ENCODE measurements at regions not wholly inside any gene's neighbourhood (a gene's known extent, or its start where the extent isn't known, plus 50 kb on each side); places are given as distances from the start of the nearest gene placed in this dataset.
A peak's percentile ranks its signal among the peaks of the same experiment; 100 is the strongest.

DNA sequence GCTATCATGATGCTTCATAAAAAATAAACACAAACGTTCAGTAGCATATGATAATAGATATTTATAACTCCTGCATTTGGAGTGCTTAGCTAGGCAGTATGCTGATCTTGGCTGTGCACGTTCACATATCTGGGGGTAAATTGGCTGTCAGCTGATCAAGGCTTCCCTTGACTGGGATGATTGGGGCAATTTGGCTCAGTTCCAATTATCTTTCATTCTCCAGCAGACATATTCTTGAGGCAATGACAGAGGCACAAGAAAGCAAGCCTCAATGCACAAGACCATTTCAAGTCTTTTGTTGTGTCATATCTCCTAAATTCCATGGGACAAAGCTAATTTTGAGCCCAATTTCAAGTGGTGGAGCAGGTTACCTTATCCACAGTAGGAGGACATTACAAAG, 142.0 kb downstream of the DLEU7 start:
- Histone ChIP-seq H3K4me3 (no peak overlapping the region), H3K27ac (no peak overlapping the region), H3K27me3 (no peaks in the 10 kb centered on the region), H3K4me1 (no peaks in the 10 kb centered on the region), H3K36me3 (no peaks in the 10 kb centered on the region), H3K9me3 (no peaks in the 10 kb centered on the region)
- no peak for TF ChIP-seq CTCF (IDR thresholded peaks at IDR 0.05)
- TF ChIP-seq POLR2A (IDR thresholded peaks at IDR 0.05): no peak
- WGBS (ENCODE audit: insufficient coverage, low coverage, low lambda C conversion rate, missing lambda C conversion rate): 38% methylated on average over 2 of the region's 2 CpGs
- intact Hi-C loops (cut with DNase I): no loop called here
- ATAC-seq: no peak
- no peak for DNase-seq

GRCh38 chr13:50706505-50706904, 137.0 kb downstream of the DLEU7 start:
- TF ChIP-seq CTCF (IDR thresholded peaks at IDR 0.05): no peak
- no peak for TF ChIP-seq POLR2A (IDR thresholded peaks at IDR 0.05)
- no peaks in the 10 kb centered on the region for H3K36me3 ChIP-seq
- H3K9me3 ChIP-seq: no peaks in the 10 kb centered on the region
- no peak overlapping the region for H3K4me3 ChIP-seq
- intact Hi-C loops (cut with DNase I): no loop called here
- no peak for ATAC-seq
- DNase-seq: no peak
- WGBS (ENCODE audit: insufficient coverage, low coverage, low lambda C conversion rate, missing lambda C conversion rate): no CpG with 5 or more reads among the region's 2 CpGs
- H3K4me1 ChIP-seq: no peaks in the 10 kb centered on the region
- H3K27ac ChIP-seq: no peak overlapping the region
- no peaks in the 10 kb centered on the region for H3K27me3 ChIP-seq

GRCh38 chr13:50707628-50708027, 135.9 kb downstream of the DLEU7 start:
- intact Hi-C loops (cut with DNase I): no loop called here
- ATAC-seq: no peak
- 75% methylated on average over 1 of the region's 1 CpG for WGBS (ENCODE audit: insufficient coverage, low coverage, low lambda C conversion rate, missing lambda C conversion rate)
- H3K27me3 ChIP-seq: no peaks in the 10 kb centered on the region
- H3K9me3 ChIP-seq: no peaks in the 10 kb centered on the region
- no peaks in the 10 kb centered on the region for H3K36me3 ChIP-seq
- no peak overlapping the region for H3K27ac ChIP-seq
- H3K4me3 ChIP-seq: no peak overlapping the region
- H3K4me1 ChIP-seq: peaks cover 0 to 3% (median 0%) of the 10 kb centered on the region in 4 donors
- TF ChIP-seq CTCF (IDR thresholded peaks at IDR 0.05): no peak
- no peak for TF ChIP-seq POLR2A (IDR thresholded peaks at IDR 0.05)
- DNase-seq: no peak

DNA sequence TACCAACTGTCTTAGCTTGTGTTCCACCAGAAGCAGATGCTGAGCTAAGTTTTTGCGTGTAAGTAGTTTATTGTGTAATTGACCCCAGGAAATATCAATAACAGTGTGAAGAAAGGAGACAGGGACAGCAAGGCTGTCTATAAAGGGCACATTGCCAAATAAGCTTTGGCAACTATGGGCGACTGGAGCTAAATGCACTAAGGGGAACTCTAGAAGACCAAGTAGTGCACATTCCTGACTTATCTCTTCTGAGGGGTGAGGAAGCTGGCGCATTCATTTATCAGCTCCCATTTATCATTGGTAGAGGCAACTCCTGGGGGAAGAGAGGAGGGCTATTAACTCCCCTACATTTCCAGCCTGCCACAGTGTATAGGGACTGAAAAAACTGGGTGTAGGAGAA, 135.0 kb downstream of the DLEU7 start:
- Histone ChIP-seq H3K36me3 (no peaks in the 10 kb centered on the region), H3K27ac (no peak overlapping the region), H3K4me3 (no peak overlapping the region), H3K9me3 (no peaks in the 10 kb centered on the region), H3K27me3 (no peaks in the 10 kb centered on the region), H3K4me1 (peaks cover 0 to 3% (median 0%) of the 10 kb centered on the region in 4 donors)
- DNase-seq (no peak), ATAC-seq (peak; percentile 30 to 58 (median 37))
- TF ChIP-seq POLR2A (IDR thresholded peaks at IDR 0.05): no peak
- no peak for TF ChIP-seq CTCF (IDR thresholded peaks at IDR 0.05)
- 23% methylated on average over 3 of the region's 3 CpGs for WGBS (ENCODE audit: insufficient coverage, low coverage, low lambda C conversion rate, missing lambda C conversion rate)
- intact Hi-C loops (cut with DNase I): no loop called here

- Histone ChIP-seq H3K4me3 (no peak overlapping the region), H3K9me3 (no peaks in the 10 kb centered on the region), H3K36me3 (no peaks in the 10 kb centered on the region), H3K4me1 (peaks cover 0 to 3% (median 0%) of the 10 kb centered on the region in 4 donors), H3K27me3 (no peaks in the 10 kb centered on the region), H3K27ac (no peak overlapping the region)
- DNase-seq (no peak), ATAC-seq (no peak)
- WGBS (ENCODE audit: insufficient coverage, low coverage, low lambda C conversion rate, missing lambda C conversion rate): 96% methylated on average over 2 of the region's 2 CpGs
- no peak for TF ChIP-seq POLR2A (IDR thresholded peaks at IDR 0.05)
- TF ChIP-seq CTCF (IDR thresholded peaks at IDR 0.05): no peak
- intact Hi-C loops (cut with DNase I): no loop called here
Measured at GRCh38 chr13:50709058-50709457, 134.4 kb downstream of the DLEU7 start.
